Stimulated activated CD8-positive, alpha-beta memory T cell treated with anti-CD3 and anti-CD28 coated beads, Interleukin-4, amount 100 ng/mL, for 48 hours (primary cell): ENCODE measurements at regions not wholly inside any gene's neighbourhood (a gene's known extent, or its start where the extent isn't known, plus 50 kb on each side); places are given as distances from the start of the nearest gene placed in this dataset.

Experiments used
- DNase-seq: peaks from one replicate; pipeline ENCODE4 v3.0.0-alpha.2; 2020

GRCh38 chrY:7141477-7141876 lies 229.9 kb upstream of the AMELY start:
- DNase-seq: no peak
